Activated CD4-positive, alpha-beta memory T cell treated with anti-CD3 and anti-CD28 coated beads for 36 hours (primary cell): ENCODE measurements at regions not wholly inside any gene's neighbourhood (a gene's known extent, or its start where the extent isn't known, plus 50 kb on each side); places are given as distances from the start of the nearest gene placed in this dataset.

Experiments
- CTCF ChIA-PET: fragments of 350-600 bp; sonication (Branson Sonifier 250); formaldehyde crosslinking; loops from one replicate; lab custom pipeline; 2021; ENCODE audit warnings: antibody characterized with exemption, inconsistent platforms; lab: Charles Lee
- POLR2A ChIA-PET: fragments of 350-600 bp; sonication (Branson Sonifier 250); formaldehyde crosslinking; loops from one replicate; lab custom pipeline; 2021; ENCODE audit warnings: antibody characterized with exemption; lab: Charles Lee
- DNase-seq: peaks from one replicate; pipeline ENCODE4 v3.0.0-alpha.2; 2020
- H3K27ac Mint-ChIP-seq: one replicate; pipeline ENCODE4 v1.8.0; 2021; ENCODE audit warnings: mixed read lengths
- H3K27me3 Mint-ChIP-seq: one replicate; pipeline ENCODE4 v1.8.0; 2021; ENCODE audit warnings: mixed read lengths
- H3K36me3 Mint-ChIP-seq: one replicate; pipeline ENCODE4 v1.8.0; 2021; ENCODE audit warnings: mixed read lengths
- H3K4me1 Mint-ChIP-seq: one replicate; pipeline ENCODE4 v1.8.0; 2021; ENCODE audit warnings: low read depth, mixed read lengths
- H3K4me3 Mint-ChIP-seq: one replicate; pipeline ENCODE4 v1.8.0; 2021; ENCODE audit warnings: mild to moderate bottlenecking, mixed read lengths
- H3K9me3 Mint-ChIP-seq: one replicate; pipeline ENCODE4 v1.8.0; 2021; ENCODE audit warnings: mixed read lengths
- intact Hi-C: fragments of 100-400 bp; cut with micrococcal nuclease; formaldehyde crosslinking; loops from one replicate; pipeline ENCODE4 v1.15.1; 2023

DNA sequence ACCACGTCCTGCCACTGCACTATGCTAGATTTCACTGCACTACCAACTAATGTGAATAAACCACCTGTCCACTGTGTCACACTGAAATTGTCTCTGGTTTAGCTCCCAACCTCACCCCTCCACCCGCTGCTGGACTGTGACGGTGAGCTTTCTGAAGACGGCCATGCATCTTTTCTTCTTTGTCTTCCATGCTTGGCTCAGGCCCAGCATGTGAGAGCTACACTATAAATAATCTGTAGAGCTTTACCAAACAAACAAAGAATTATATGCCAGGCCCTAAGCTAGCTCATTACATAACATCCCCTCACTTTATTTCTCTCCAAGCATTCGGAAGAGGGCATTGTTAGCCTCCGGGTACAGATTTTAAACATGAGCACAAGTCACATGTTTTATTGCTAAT lies 633.2 kb downstream of the TNS3 start:
- no peaks in the 10 kb centered on the region for H3K4me1 Mint-ChIP-seq
- POLR2A ChIA-PET = no interaction called here
- CTCF ChIA-PET = no interaction called here
- no peak for DNase-seq
- H3K4me3 Mint-ChIP-seq = no peak overlapping the region
- peaks cover 4% of the 10 kb centered on the region for H3K9me3 Mint-ChIP-seq
- no peaks in the 10 kb centered on the region for H3K27me3 Mint-ChIP-seq
- intact Hi-C loops = no loop called here
- H3K36me3 Mint-ChIP-seq = no peaks in the 10 kb centered on the region
- H3K27ac Mint-ChIP-seq = no peak overlapping the region

DNA sequence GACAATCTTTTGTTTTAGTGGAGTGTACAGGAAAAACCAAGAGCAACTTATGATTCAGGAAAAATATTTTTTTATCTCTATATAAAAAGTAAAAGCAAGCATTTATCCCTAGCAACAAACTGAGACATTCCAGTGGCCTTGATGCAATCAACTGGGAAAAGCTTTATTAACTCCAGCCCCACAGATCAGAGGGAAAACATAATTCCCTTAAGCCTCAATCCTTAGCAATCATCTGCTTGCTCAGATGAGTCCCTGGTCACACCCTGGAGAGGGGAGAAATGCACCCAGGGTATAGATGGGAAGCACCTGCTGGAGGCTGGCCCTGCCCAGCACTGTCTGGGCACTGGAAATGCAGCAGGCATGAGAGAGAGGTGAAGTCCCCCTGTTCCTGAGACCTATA lies 636.6 kb downstream of the TNS3 start:
- no peaks in the 10 kb centered on the region for H3K9me3 Mint-ChIP-seq
- H3K4me3 Mint-ChIP-seq = no peak overlapping the region
- ChIA-PET CTCF (no interaction called here), POLR2A (no interaction called here)
- no peaks in the 10 kb centered on the region for H3K4me1 Mint-ChIP-seq
- no peaks in the 10 kb centered on the region for H3K27me3 Mint-ChIP-seq
- no peak for DNase-seq
- no peak overlapping the region for H3K27ac Mint-ChIP-seq
- H3K36me3 Mint-ChIP-seq = no peaks in the 10 kb centered on the region
- intact Hi-C loops = no loop called here

DNA sequence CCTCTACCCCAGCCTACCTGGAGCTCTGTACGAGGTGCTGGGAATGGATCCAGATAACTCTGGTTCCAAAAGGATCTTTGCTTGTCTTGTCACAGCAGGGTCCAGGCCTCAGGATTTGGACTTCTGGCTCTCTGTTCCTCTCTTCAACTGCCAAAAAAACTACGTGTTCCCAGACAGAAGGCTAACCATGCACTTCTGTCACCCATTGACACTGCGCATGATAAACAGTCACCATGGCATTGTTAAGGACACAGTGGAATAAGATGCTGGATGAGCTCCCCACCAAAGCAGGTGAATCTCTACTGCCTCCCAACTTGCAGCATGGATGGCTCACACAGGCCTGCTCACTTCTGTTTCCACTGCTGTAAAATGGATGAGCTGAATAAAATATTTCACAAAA lies 637.9 kb downstream of the TNS3 start:
- Mint-ChIP-seq H3K4me3 (no peak overlapping the region), H3K9me3 (no peaks in the 10 kb centered on the region), H3K36me3 (no peaks in the 10 kb centered on the region), H3K4me1 (no peaks in the 10 kb centered on the region), H3K27ac (no peak overlapping the region), H3K27me3 (no peaks in the 10 kb centered on the region)
- CTCF ChIA-PET = no interaction called here
- no peak for DNase-seq
- POLR2A ChIA-PET = no interaction called here
- intact Hi-C loops = no loop called here

DNA sequence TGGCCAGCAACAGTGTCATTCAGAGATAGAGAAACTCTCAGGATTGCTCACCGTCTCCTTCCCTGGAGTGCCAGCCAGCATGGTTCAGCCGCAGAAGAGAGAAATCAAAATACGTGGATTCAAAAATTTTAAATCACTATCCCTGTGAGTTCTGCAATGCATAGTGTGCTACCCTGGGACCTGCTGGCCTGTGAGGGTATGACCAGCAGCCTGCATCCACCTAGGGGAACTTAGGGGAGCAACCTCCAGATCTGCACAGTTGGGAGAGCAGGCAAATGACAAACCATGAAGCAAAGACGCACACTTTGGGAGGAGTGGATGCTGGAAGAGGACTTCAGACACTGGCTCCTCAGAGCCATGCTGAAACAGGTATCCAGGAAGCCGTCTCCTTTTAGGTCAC lies 639.3 kb downstream of the TNS3 start:
- Mint-ChIP-seq H3K9me3 (no peaks in the 10 kb centered on the region), H3K27ac (no peak overlapping the region), H3K36me3 (no peaks in the 10 kb centered on the region), H3K27me3 (no peaks in the 10 kb centered on the region), H3K4me1 (no peaks in the 10 kb centered on the region), H3K4me3 (no peak overlapping the region)
- intact Hi-C loops = no loop called here
- POLR2A ChIA-PET = no interaction called here
- no peak for DNase-seq
- CTCF ChIA-PET = no interaction called here

DNA sequence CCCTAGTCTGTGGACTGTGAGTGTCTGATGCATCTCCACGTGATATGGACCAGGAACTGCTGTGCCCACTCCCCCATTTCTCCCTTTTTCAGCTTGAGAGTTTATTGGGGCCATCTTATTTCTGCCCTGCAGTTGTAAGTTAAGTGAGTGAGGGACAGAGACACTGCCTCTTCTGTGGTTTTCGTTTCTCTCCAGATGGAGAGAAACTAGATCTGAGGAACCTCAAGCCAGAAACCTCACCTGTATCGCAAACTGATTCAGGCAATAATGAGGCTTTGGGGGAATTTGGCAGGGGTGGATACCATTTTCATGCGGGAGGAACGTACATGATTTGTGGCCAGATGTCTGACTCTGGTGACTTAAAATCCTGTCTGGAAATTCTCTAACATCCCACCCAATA lies 641.7 kb downstream of the TNS3 start:
- CTCF ChIA-PET = no interaction called here
- Mint-ChIP-seq H3K36me3 (no peaks in the 10 kb centered on the region), H3K27me3 (no peaks in the 10 kb centered on the region), H3K27ac (no peak overlapping the region), H3K4me3 (no peak overlapping the region), H3K9me3 (no peaks in the 10 kb centered on the region), H3K4me1 (no peaks in the 10 kb centered on the region)
- DNase-seq = no peak
- POLR2A ChIA-PET = no interaction called here
- intact Hi-C loops = no loop called here

DNA sequence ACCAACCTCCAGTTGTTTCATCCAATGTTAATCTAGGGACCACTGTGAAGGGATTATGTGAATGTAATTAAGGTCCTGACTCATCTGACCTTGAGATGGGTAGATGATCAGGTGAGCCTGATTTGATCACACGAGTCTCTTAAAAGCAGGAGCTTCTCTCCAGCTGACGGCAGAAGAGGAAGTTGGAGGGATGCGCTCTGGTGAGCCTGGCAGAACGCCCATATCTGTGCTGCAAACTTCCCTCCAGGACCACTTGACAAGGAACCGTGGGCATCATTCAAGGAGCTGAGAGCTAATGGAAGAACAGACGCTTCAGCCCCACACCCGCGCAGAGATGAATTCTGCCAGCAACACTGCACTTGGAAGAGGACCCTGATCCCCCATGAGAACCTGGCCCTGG lies 642.4 kb downstream of the TNS3 start:
- ChIA-PET POLR2A (no interaction called here), CTCF (no interaction called here)
- no peak overlapping the region for H3K27ac Mint-ChIP-seq
- no peaks in the 10 kb centered on the region for H3K4me1 Mint-ChIP-seq
- intact Hi-C loops = no loop called here
- DNase-seq = no peak
- H3K4me3 Mint-ChIP-seq = no peak overlapping the region
- no peaks in the 10 kb centered on the region for H3K27me3 Mint-ChIP-seq
- H3K36me3 Mint-ChIP-seq = no peaks in the 10 kb centered on the region
- H3K9me3 Mint-ChIP-seq = no peaks in the 10 kb centered on the region

DNA sequence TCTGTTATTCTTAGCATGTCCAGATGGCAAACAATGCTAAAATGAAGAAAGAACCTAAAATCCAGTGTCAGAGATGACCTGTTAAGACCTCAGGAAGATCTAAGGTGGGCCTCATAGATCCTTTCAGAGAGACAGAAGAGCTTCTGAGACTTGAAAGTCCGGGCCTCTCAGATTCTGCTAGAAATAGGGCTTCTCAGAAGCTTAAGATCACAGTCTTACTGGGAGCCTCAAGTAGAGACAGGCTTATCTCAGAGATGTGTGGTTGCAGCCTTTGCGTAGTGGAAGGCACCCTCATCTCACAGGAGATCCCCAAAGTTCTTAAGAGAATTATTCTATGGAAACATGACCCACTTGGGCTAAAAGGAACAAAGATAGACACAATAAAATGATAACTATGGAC lies 642.8 kb downstream of the TNS3 start:
- no peaks in the 10 kb centered on the region for H3K36me3 Mint-ChIP-seq
- no peaks in the 10 kb centered on the region for H3K27me3 Mint-ChIP-seq
- intact Hi-C loops = no loop called here
- DNase-seq = no peak
- H3K4me3 Mint-ChIP-seq = no peak overlapping the region
- H3K9me3 Mint-ChIP-seq = no peaks in the 10 kb centered on the region
- ChIA-PET CTCF (no interaction called here), POLR2A (no interaction called here)
- no peak overlapping the region for H3K27ac Mint-ChIP-seq
- no peaks in the 10 kb centered on the region for H3K4me1 Mint-ChIP-seq

DNA sequence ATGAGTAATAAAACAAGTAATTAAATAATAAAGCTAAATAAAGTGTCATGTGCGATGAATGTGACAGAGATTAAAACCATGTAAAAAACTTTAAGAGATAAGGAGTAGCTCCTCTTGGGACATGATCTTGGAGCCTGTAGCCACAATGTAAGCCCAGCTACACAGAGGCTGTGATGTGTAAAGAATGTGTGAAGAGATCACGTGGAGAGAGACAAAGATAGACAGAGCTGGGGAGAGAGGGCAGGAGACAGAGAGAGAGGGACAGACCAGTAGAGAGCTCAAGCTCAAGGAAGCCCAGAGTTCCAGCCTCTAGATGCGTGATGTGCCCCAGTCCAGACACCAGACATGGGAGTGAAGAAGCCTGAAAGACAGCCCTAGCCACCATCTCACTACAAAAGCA lies 644.1 kb downstream of the TNS3 start:
- no peaks in the 10 kb centered on the region for H3K36me3 Mint-ChIP-seq
- CTCF ChIA-PET = no interaction called here

DNA sequence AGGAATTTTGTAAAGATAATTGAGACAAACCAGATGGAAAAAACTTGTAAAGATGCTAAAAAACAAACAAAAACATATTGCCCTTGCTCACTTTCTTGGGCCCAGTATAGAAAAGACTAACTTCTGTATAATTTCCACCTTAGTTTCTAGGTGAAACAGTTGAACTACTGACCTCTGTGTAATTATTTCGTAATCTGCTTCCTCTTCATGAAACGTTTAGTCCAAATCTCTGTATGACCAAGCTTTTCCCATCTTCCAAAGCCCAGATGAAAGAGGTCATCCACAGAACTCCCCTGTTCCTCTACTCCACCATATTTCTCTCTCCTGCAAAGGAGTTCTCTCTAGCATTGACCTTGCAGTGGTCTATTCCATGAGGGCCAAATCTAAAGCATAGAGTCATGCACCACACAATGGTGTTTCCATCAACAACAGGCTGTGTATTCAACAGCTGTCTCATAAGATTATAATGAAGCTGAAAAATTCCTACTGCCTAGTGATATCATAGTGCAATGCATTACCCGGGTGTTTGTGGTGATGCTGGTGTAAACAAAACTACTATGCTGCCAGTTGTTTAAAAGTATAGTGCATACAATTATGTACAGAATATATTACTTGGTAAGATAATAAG lies 647.6 kb downstream of the TNS3 start:
- H3K27ac Mint-ChIP-seq = no peak overlapping the region
- no peak overlapping the region for H3K4me3 Mint-ChIP-seq
- DNase-seq = no peak
- no peaks in the 10 kb centered on the region for H3K4me1 Mint-ChIP-seq
- no peaks in the 10 kb centered on the region for H3K36me3 Mint-ChIP-seq
- intact Hi-C loops = no loop called here
- ChIA-PET CTCF (interaction anchor here (0.8 kb wide), 1 partner anchor 154 kb away, joined by 3 read pairs; no protein-coding TSS in a partner anchor), POLR2A (no interaction called here)
- no peaks in the 10 kb centered on the region for H3K9me3 Mint-ChIP-seq
- no peaks in the 10 kb centered on the region for H3K27me3 Mint-ChIP-seq

More for the DNA sequence above, 644.1 kb downstream of the TNS3 start:
- DNase-seq = no peak
- Mint-ChIP-seq H3K9me3 (no peaks in the 10 kb centered on the region), H3K27ac (no peak overlapping the region), H3K4me1 (no peaks in the 10 kb centered on the region), H3K4me3 (no peak overlapping the region), H3K27me3 (no peaks in the 10 kb centered on the region)
- POLR2A ChIA-PET = no interaction called here
- intact Hi-C loops = no loop called here

DNA sequence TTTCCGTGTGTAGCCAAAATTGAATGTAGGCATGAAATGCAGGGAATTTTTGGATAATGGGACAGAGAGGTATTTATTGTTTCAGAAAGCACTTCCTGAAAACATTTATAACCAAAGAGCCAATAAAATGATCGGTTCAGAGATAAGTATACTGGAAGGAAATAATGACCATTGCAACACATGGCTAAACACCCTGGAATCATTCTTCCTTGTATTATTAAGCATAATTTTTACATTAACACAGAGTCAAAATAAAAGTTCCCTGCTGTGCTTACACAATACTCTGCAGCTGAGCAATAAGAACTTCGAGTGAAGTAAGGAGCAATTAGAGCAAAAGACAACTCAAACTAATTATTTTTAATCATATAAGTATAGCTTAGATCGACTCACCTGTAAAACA lies 648.3 kb downstream of the TNS3 start:
- Mint-ChIP-seq H3K9me3 (no peaks in the 10 kb centered on the region), H3K4me1 (no peaks in the 10 kb centered on the region), H3K27me3 (no peaks in the 10 kb centered on the region), H3K4me3 (no peak overlapping the region), H3K36me3 (no peaks in the 10 kb centered on the region), H3K27ac (no peak overlapping the region)
- ChIA-PET POLR2A (no interaction called here), CTCF (no interaction called here)
- no peak for DNase-seq
- intact Hi-C loops = no loop called here

DNA sequence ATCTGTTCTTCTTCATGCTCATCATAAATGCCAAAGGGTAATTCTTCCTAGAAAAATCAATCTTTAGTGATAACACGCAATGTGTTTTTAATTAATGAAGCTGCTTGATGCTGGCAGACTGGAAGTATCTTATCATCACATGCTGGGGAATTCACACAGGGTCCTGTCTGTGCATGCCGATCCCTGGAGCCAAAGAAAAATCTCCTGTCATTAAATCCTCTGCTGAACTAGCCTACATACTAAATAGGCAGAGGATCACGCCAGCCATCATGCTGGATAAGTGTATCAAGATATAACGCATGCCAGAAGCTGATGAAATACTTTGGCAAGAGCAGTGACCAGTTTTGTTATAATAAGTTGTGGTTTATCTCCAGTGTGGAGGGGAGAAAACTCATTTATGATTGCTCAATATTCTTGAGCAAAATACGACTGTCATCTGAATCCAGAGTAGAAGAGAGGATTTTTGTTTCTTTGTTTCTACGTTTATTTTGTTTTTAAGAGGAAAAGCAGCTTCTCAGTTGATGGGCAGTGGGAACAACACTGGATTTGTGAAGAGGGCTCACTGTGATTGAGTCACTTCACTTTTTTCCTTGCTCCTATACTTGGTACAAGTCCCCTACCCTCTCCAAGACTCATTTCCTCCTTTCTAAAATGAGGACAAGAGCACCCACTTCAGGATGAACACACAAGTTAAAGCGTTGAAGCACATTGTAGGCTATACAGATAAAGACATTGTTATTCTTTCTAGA lies 649.1 kb downstream of the TNS3 start:
- ChIA-PET POLR2A (no interaction called here), CTCF (no interaction called here)
- H3K4me1 Mint-ChIP-seq = no peaks in the 10 kb centered on the region
- no peaks in the 10 kb centered on the region for H3K36me3 Mint-ChIP-seq
- no peak overlapping the region for H3K4me3 Mint-ChIP-seq
- no peaks in the 10 kb centered on the region for H3K27me3 Mint-ChIP-seq
- H3K27ac Mint-ChIP-seq = no peak overlapping the region
- no peaks in the 10 kb centered on the region for H3K9me3 Mint-ChIP-seq
- intact Hi-C loops = no loop called here
- DNase-seq = no peak

DNA sequence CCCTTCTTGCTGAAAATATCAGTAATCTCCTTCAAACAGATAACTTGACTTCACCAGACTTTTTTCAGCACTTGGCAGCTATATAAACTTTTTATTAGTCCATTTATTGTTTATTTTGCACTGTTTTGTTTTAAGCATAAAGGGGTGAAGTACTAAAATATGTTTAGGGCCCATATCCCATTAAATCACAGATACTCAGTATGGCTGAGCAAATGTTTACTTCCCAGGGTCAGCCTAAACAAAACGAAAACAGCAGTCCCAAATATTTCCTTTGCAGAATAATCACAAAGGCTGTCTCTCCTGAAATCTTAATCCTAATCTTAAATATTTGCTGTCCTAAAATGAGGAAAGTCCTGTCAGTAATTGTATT lies 649.6 kb downstream of the TNS3 start:
- no peaks in the 10 kb centered on the region for H3K27me3 Mint-ChIP-seq
- POLR2A ChIA-PET = no interaction called here
- no peaks in the 10 kb centered on the region for H3K36me3 Mint-ChIP-seq
- no peak overlapping the region for H3K4me3 Mint-ChIP-seq
- intact Hi-C loops = no loop called here
- H3K9me3 Mint-ChIP-seq = no peaks in the 10 kb centered on the region
- CTCF ChIA-PET = no interaction called here
- no peak for DNase-seq
- no peaks in the 10 kb centered on the region for H3K4me1 Mint-ChIP-seq
- no peak overlapping the region for H3K27ac Mint-ChIP-seq

DNA sequence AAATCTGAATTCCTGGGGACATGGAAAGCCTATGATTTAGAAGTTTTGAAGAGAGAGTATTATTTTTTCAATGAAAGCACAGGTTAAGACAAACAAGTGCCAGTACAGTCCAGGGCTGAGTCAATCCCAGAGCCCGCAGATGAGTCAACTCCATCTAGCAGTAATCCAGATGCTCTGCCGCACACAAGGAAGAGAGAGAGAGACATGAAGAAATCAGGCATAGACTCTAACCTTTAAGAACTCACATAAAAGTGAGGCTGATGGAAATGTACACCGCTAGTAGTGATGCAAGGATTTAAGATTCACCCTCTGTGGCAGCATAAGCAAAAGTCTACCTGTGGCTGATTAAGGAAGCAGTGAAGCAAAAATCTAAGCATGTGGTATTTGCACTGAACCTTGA lies 651.5 kb downstream of the TNS3 start:
- intact Hi-C loops = no loop called here
- CTCF ChIA-PET = no interaction called here
- Mint-ChIP-seq H3K27ac (no peak overlapping the region), H3K9me3 (peaks cover 5% of the 10 kb centered on the region), H3K27me3 (no peaks in the 10 kb centered on the region), H3K4me3 (no peak overlapping the region), H3K36me3 (no peaks in the 10 kb centered on the region), H3K4me1 (no peaks in the 10 kb centered on the region)
- no peak for DNase-seq
- POLR2A ChIA-PET = no interaction called here
